ENCODE measurements at regions not wholly inside any gene's neighbourhood (a gene's known extent, or its start where the extent isn't known, plus 50 kb on each side); places are given as distances from the start of the nearest gene placed in this dataset.

DNA sequence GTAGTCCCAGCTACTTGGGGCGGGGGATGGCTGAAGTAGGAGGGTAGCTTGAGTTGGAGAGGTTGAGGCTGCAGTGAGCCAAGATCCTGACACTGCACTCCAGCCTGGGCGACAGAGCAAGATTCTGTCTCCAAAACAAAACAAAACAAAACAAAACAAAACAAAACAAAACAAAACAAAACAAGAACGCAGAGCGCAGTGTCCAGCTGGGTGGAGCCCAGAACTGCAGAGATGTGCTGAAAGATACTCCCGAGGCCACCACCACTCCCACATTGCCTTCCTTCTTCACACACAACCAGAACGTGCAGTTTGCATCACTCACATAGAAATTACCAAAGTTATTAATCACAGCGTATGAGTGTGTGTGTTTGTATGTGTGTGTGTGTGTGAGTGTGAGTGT is 222.9 kb upstream of the ASIC2 start:
- DNase-seq (ENCODE audit: low read depth): no peak

DNA sequence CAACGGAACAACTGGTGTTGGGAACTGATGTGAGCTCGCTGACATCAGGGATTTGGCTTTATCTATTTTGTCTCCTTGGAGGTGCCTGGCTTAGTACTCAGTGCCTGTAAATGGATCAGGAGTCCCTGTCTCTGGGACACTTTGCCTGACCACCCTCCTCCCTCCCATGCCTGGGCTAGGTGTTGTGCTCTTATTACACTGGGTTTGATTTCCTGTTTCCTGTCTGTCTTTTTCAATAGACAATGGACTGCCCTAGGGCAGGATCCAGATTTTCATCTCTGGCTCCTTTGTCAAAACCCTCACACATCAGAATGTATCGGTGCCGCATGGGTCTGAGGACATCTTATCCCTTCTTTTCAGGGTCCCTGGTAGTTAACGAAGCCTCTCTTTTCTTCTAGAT is 223.6 kb upstream of the ASIC2 start:
- DNase-seq (ENCODE audit: low read depth): no peak

DNA sequence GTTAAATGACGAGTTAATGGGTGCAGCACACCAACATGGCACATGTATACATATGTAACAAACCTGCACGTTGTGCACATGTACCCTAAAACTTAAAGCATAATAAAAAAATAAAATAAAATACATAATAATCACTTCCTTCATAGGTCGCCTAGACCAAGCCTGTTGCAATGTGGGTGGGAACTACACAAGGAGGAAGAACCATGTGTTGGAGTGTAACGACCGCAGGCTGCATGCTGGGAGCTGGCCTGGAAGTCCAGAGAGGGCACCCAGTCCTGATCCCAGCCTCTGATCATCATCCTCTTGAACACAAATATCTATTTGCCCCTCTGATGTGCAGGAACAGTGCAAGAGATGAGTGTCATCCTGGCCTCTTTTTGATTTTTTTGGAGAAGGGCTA is 224.7 kb upstream of the ASIC2 start:
- DNase-seq (ENCODE audit: low read depth): no peak

DNA sequence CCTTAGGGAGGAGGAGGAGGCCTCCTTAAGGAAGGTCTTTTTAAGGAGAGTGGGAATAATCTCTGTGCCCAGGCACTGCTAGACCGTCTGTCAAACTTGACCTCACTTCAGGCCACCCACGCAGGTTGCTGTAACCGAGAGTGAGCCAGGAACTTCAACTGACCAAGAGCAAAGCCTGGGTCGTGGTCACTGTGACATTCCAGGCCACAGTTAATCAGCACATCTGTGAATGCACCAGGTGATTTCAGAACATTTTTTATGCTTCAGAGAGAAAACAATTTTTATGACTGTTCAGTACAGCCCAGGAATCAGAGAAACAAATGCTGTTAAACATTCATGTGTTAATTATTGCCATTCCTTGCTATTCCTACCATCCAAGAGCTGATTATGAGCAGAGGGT is 226.6 kb upstream of the ASIC2 start:
- DNase-seq (ENCODE audit: low read depth): no peak

DNA sequence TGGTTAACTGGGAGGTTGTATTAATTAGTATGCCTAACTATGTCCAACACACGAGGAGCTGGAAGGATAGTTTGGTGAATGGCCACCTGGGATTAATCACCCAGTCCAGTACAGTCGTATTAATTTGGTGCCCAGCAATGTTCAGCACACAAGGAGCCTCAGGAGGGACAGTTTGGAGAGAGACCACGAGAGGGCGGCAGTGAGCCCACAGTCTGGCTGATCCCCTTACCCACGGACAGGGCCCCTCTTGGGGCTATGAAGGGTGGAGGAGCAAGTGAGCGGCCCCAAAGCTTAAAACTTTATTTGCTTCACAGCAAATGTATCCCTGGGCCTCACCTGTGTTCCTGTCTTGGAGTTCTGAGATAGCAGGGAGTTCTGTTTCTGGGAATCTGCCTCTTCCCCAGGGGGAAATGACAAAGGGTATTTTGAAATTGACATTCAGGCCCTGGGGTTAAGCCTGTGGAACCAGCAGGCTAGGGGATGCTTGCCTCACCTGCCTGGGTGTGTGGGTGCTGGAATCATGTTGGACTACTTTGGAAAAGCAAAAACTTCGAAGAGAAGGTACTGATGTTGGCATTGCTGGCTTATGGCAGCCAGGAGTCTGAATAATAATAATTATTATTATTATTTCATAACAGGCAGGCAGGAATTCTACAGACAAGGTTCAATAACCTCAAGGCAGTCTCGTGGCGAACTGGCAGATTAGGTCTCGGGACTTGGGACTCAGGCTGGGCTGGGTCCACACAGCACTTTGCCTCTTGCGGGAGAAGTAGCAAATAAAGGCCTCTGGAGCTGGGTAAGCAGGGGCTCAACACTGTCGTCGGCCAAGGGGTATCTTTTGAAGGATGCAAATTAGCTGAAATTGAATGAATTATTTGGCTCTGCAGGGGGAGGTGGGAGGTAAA is 227.6 kb upstream of the ASIC2 start:
- DNase-seq (ENCODE audit: low read depth): peak; percentile 25

DNA sequence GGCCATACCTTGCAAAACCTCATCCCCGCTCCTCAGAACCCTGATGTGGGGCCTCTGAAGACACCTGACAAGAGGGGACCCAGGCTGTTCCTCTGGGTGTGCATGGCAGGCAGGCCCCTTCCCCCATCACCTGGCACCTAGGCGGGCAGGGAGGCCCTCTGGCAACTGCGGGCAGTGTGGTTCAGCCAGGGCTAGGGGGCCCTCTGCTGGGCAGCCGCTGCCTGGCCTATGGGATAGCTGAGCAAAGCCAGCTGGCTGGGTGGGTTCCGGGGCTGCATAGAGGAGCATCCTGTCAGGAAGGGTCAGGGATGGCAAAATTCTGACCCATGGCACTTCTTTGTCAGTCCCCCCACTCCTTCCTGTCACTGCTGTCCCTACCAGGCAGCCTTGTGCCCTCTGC is 228.7 kb upstream of the ASIC2 start:
- DNase-seq (ENCODE audit: low read depth): no peak

DNA sequence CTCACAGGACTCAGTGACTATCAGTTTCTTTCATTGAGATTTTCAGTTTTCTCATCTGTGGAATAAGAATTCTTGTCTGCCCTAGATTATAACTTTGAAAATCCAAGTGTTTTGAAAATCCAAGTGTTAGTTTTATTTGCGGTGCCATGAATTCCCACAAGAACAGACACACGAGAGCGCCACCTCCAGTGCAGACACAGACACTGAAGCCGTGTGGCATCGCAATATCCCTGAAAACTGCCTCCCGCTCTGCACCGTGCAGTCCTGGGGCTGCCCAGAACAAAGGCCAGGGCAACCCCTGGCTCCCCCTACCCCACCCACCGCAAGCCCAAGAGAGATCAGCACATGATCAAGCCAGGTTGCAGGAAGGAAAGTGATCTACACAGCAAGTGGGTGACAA is 229.5 kb upstream of the ASIC2 start:
- no peak for DNase-seq (ENCODE audit: low read depth)

DNA sequence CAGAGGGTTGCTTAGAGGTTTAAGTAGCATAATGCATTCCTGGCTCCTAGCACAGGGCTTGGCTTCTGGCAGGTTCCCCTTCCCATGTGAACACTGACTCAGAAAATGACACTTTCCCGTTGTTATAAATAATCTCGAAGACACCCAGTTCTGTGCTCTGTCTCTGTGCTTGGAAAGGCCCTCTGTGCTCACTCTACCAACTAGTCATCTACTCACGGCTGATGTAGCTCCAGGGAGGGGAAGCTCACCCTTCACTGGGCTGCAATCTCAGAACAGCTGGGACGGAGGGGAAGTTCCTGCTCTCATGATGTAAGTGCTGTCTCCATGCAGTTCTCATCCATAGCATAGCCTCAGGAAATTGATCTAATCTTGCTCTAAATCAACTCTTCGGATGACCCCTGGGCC is 230.5 kb upstream of the ASIC2 start:
- DNase-seq (ENCODE audit: low read depth): no peak

DNA sequence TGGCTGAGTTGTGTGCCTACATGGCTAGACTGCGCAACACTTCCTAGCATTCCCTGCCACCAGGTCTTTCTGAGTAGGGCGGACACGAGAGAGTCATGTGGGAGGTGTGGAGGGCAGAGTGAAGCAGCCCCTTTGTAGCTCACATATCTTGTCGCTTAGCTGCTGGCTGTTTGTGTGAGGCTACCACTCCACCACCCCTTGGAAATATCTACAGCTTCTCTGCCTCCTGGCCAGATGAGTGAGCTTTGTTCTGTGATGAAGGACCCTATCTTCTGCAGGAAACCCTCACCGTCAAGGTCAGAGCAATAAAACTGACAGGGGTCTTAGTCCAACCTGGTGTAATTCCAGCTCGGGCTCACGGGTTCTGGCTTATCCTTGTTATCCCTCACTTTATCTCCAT is 232.1 kb upstream of the ASIC2 start:
- no peak for DNase-seq (ENCODE audit: low read depth)

DNA sequence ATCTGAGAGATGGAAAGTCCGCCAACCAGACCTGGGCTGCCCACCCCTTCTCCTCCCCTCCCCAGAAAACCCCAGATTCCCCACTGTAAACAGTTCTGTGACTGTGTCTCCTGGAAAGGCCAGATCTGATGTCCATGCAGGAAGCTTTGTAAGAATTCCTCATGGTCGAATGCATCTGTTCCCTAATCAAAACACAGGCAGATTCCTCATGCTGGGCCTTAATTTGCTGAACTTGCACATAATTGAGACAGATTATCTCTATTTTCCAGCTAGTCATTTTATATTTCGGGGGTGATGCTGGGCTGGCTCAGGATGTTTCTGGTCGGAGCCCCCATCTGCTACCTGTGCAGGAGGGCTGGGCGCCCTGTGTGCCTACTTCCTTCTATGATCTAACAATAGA is 233.6 kb upstream of the ASIC2 start:
- no peak for DNase-seq (ENCODE audit: low read depth)

DNA sequence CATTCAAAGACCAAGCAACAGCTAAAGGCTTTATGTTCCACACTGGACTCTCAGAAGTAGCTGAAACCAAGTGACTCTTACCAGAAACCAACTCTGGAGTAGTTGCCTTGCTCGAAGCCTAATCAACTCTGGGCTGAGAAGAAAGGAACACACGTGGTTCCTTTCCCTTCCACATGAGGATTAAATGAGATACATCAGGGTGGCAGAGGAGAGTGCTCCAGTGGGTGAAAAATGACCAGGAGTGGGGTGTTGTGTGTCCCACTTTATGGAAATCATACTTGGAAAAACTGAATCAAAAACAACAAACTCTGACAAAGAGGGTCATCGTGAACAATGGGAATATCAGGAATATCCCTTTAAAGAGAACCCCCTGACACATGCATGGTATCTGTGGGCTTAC is 234.2 kb upstream of the ASIC2 start:
- no peak for DNase-seq (ENCODE audit: low read depth)

DNA sequence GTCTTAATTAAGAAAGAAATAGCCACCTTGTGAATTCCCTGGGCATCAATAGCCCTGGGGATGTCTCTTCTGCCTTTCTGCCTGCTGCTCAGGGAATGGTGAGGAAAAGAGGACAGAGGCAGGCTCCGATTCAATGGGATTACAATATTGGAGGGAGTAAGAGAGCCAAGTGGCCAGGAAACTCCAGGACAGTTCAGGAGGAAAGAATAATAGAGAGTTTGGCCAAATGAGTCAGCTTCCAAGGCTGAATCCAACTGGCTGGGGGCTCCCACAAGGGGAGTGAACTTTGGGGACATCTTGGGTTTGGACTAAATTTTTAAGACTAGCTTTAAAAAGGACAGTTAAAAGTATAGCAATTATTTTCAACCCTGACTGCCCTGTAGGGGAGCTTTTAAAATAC is 235.8 kb upstream of the ASIC2 start:
- DNase-seq (ENCODE audit: low read depth): no peak

DNA sequence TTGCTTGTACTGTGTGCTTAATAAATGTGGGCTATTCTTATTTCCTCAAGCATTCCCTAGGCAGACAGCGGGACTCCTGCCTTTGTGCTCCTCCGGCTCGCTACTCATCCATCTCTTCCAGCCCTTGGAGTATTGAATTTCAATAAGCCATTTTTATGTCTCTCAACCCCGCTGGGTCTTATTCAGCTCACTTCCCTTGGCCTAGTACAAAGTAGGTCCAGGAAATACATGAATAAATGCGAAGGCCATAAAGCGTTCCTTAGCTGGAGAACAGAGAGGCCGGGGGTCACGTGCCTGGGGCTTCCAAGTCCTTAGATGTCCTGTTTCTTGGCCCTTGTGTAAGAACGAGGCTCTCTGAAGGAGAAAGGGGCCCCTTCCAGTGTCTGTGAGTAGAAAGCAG is 236.7 kb upstream of the ASIC2 start:
- DNase-seq (ENCODE audit: low read depth): no peak

DNA sequence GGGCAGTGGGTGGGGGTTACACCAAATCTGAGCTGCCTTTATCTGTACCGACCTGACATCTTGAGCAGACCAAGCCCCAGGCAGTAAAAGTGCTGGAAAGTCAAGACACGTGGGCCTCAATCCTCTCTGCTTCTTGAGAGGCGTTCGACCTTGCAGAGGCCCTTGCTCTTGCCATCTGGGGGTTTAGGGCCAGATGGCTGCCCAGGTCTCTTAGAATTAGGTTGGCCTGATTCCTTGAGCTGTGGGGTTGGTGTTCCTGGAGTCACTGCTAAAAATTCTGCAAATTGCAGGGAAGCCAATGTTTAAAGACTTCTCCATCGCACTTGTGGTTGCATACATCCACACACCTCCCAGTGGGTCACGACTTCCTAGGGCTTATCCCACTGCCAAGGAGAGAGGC is 238.2 kb upstream of the ASIC2 start:
- no peak for DNase-seq (ENCODE audit: low read depth)

DNA sequence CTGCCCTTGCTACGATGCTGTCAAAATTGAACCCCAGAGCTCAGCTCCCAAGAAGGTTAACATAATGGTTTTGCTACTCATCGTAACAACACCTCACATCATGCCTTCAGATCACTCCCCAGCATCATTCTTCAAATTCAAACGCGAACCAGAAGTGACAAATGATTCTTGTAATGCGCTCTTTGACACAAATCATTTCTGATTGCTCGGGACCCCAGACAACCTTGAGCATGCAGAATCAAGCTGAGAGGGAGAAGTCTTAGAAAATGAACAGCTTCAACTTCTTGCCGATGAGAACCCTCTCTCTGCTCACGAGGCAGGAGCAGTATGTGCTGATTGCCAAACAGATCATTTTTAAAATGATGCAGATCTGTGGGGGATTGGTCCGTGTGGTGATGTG is 241.0 kb upstream of the ASIC2 start:
- no peak for DNase-seq (ENCODE audit: low read depth)

DNA sequence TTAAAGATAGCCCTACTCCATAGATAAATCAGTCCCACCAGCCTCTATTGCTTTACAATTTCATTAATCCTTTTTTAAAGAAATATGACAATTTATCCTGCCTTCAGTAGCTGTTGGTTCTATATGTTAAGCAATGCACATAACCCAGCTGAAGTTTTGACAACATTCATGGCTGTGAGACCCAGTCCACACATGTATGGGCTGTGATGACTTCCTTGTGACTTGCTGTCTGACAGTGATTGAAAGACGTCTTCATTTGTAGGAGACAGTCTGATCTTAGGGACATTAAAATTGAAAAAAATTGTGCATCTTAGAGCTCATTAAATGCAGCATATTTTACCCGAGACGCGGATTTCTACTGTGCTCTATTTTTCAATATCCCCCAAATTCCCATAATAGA is 252.0 kb upstream of the ASIC2 start:
- no peak for DNase-seq (ENCODE audit: low read depth)

DNA sequence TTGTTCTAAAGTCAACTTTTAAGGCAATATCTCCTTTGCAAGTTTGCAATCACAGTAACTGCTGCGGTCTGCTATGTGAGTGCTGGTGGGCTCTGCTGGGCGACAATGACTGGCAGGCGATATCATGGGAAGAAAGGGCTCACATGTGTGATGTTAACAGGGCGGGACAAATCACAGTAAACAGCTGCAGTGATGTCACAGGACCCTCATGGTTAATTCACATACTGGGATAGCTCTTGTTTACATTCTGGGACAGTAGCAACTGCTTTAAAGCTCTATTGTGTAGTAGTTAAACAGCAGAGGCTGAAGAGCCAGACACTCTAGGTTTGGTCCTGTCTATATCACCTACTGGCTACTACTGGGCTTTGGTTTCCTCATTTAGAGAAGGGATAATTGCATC is 257.2 kb upstream of the ASIC2 start:
- no peak for DNase-seq (ENCODE audit: low read depth)

DNA sequence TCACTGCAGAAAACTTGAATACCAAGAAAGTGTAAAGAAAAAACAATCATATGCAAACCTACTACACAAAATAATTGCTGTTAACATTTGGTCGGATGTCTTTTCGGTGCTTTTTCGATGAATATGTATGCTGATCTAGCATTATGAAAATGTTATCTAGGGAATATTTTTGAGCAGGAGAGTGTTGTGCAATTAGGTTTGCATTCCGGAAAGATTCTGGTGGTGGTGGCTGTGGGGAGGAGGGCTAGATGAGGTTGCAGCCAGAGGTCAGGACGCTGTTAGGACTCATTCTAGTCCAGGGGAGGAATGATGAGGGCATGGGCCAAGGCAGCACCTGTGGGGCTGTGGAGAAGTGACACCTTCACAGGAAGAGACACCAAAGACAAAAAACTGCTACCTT is 258.0 kb upstream of the ASIC2 start:
- no peak for DNase-seq (ENCODE audit: low read depth)

DNA sequence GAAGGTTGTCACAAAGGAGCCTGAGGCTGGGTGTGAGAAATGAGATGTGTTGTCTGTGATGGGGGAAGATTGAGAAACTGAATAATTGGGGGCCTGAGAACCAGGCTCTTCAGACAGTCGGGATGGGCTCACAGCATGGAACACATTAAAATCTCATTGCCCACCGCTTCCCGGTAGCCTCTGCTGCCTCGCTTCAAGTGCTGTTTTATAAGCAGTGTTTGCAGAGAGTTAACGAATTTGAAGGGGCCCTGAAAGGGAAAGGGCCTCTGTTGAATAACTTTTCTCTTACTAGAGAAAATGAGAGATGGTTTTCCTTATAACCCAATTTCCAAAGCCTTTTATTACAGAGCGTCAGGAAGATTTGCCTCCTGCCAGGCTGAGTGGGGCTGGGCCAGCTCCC is 258.8 kb upstream of the ASIC2 start:
- DNase-seq (ENCODE audit: low read depth): no peak

DNA sequence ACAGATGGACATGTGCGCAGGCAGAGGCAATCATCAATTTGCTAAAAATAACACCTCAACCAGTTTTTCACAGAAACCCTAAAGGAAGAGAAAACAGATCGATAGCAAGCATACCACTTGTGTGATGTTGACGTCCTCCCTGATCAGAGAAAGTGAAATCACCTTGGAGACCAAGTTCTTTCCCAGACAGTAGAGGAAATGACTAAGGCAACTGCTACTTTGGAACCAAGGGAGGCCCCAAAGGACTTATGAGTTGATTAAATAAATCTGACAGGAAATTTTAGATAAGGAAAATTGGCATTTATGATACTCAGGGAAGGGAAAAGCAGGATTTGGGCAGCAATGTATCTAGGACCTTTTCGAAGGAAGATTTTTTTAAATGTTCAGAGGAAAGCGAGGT is 267.1 kb upstream of the ASIC2 start:
- DNase-seq (ENCODE audit: low read depth): no peak

DNA sequence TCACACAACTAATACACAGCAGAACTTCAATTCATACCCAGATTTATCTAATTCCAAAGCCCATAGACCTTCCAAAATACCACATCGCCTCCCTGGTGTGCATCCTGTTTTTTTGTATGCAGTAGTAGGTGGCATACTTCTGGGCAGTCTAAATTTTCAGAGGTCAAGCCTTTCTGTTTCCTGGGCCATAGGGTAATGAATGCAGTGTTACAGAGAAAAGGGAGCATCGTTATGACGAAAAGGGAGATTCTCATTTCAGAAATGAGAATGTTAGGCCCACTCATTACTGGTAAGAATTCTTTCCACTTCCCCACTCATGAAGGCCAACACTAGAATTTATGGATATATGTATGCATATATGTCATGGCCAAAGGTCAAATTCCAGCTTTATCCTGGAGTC is 267.8 kb upstream of the ASIC2 start:
- no peak for DNase-seq (ENCODE audit: low read depth)

DNA sequence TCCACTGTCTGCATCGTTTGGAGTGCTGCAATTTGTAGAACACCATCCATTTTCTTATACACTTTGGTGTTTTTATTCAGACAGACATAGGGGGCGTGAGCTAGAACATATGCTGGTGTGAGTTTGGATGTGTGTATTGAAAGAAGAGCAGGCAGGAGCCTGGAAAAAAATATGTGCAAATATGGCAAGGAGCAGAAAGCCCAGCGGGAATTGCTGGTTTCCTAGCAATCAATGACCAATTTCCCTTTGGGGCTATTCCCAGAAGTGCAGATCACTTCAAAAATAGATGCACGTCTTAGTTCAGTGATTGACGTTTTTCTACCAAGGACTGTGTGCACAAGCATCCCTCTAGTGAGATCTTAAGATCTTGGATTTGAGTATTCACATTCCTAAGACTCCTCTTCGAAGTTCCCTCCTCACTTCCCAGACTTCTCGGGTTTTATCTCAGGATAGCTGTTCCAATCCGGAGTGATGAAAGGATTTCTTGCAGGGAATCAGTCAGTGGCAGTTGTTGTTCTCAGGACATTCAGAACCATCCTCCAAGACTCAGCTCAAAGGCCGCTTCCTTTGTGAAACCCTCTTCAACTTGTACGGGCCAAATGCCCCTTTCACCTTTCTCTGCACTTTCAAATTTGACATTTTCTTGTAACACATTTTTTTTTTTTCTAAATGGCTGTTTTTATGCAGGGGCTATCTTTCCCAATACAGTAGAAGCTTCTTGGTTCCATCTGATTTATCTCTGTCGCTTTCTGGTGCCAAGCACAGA is 268.7 kb upstream of the ASIC2 start:
- no peak for DNase-seq (ENCODE audit: low read depth)

DNA sequence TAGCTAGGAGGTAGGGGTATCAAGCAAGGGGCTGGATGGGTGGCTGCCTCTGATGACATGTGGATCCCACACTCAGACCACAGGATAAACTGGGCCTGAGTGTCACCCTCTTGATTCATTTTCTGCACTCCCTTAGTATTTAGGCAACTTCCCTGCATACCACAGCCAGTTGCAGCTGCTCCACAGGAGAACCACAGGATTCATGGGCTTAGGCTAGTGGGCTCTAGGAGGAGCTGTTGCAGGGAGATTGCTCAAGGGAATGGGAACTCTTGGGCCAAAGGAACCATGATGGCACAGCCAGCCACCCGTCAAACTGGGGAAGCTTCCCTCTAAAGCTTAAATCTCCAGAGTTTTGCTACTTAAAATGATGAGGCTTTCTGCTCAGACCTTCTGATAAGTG is 269.7 kb upstream of the ASIC2 start:
- DNase-seq (ENCODE audit: low read depth): no peak

DNA sequence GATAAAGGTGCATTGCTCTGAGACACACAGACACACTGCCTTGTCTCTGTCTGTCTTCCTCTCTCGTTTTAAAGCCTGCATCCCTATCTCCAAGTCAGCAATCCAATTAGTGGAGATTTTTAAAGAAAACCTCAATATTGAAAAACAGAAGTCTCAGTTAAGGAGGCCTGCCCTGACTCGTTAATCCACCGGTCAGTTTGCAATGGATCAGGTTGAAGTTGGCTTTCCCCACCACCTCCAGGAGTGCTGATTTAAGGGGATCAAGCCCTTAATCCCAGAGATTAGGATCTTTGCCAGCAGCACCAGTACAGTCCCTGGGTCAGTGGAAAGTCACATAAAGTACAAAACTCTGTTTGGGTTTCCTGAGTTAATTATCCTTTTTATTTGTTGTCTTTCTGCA is 271.1 kb upstream of the ASIC2 start:
- no peak for DNase-seq (ENCODE audit: low read depth)

All from stimulated activated CD8-positive, alpha-beta memory T cell treated with anti-CD3 and anti-CD28 coated beads, Interleukin-7, amount 100 ng/mL, for 24 hours (primary cell).